Endothelial cell (in vitro differentiated cells): ENCODE measurements at regions not wholly inside any gene's neighbourhood (a gene's known extent, or its start where the extent isn't known, plus 50 kb on each side); places are given as distances from the start of the nearest gene placed in this dataset.

Experiments used
- DNase-seq: peaks from one replicate; pipeline ENCODE4 v3.0.0; 2021; ENCODE audit warnings: low spot score
- H3K27ac Mint-ChIP-seq: one replicate; pipeline ENCODE4 v1.8.0; 2021; ENCODE audit warnings: mixed read lengths, inconsistent platforms; ENCODE audit not compliant: unreplicated experiment
- H3K27me3 Mint-ChIP-seq: one replicate; pipeline ENCODE4 v1.8.0; 2021; ENCODE audit warnings: mild to moderate bottlenecking, moderate library complexity, mixed read lengths, inconsistent platforms; ENCODE audit not compliant: unreplicated experiment
- H3K36me3 Mint-ChIP-seq: one replicate; pipeline ENCODE4 v1.8.0; 2021; ENCODE audit warnings: mild to moderate bottlenecking, low read depth, mixed read lengths, inconsistent platforms; ENCODE audit not compliant: unreplicated experiment
- H3K4me1 Mint-ChIP-seq: one replicate; pipeline ENCODE4 v1.8.0; 2021; ENCODE audit warnings: mild to moderate bottlenecking, mixed read lengths, inconsistent platforms; ENCODE audit not compliant: unreplicated experiment
- H3K4me3 Mint-ChIP-seq: one replicate; pipeline ENCODE4 v1.8.0; 2021; ENCODE audit warnings: mild to moderate bottlenecking, mixed read lengths, inconsistent platforms; ENCODE audit not compliant: unreplicated experiment
- H3K9me3 Mint-ChIP-seq: one replicate; pipeline ENCODE4 v1.8.0; 2021; ENCODE audit warnings: mixed read lengths, inconsistent platforms; ENCODE audit not compliant: unreplicated experiment
- TF ChIP-seq, protein P1 (sequence below): fragments of 200-600 bp; sonication (generic); IDR thresholded peaks from one replicate; pipeline ENCODE4 v1.5.0; 2021; ENCODE audit warnings: antibody characterized with exemption; ENCODE audit not compliant: unreplicated experiment

- no peaks in the 10 kb centered on the region for H3K4me1 Mint-ChIP-seq
Observed at GRCh38 chr13:105569816-105570215, 965.6 kb downstream of the EFNB2 start.

GRCh38 chr13:105567951-105568525 lies 967.4 kb downstream of the EFNB2 start:
- TF ChIP-seq, protein P1, sequence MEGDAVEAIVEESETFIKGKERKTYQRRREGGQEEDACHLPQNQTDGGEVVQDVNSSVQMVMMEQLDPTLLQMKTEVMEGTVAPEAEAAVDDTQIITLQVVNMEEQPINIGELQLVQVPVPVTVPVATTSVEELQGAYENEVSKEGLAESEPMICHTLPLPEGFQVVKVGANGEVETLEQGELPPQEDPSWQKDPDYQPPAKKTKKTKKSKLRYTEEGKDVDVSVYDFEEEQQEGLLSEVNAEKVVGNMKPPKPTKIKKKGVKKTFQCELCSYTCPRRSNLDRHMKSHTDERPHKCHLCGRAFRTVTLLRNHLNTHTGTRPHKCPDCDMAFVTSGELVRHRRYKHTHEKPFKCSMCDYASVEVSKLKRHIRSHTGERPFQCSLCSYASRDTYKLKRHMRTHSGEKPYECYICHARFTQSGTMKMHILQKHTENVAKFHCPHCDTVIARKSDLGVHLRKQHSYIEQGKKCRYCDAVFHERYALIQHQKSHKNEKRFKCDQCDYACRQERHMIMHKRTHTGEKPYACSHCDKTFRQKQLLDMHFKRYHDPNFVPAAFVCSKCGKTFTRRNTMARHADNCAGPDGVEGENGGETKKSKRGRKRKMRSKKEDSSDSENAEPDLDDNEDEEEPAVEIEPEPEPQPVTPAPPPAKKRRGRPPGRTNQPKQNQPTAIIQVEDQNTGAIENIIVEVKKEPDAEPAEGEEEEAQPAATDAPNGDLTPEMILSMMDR = no peak
- Mint-ChIP-seq H3K4me1 (no peaks in the 10 kb centered on the region), H3K27ac (no peak overlapping the region), H3K36me3 (no peaks in the 10 kb centered on the region), H3K9me3 (no peaks in the 10 kb centered on the region), H3K27me3 (no peaks in the 10 kb centered on the region), H3K4me3 (no peak overlapping the region)
- DNase-seq = no peak

More at GRCh38 chr13:105569816-105570215, 965.6 kb downstream of the EFNB2 start:
- no peaks in the 10 kb centered on the region for H3K9me3 Mint-ChIP-seq
- H3K4me3 Mint-ChIP-seq = no peak overlapping the region
- H3K27me3 Mint-ChIP-seq = no peaks in the 10 kb centered on the region
- no peak overlapping the region for H3K27ac Mint-ChIP-seq
- DNase-seq = no peak
- H3K36me3 Mint-ChIP-seq = no peaks in the 10 kb centered on the region
- TF ChIP-seq, protein P1 = no peak

GRCh38 chr13:105565136-105565727 lies 970.2 kb downstream of the EFNB2 start:
- H3K4me3 Mint-ChIP-seq = no peak overlapping the region
- TF ChIP-seq, protein P1 = no peak
- H3K27ac Mint-ChIP-seq = no peak overlapping the region
- H3K36me3 Mint-ChIP-seq = no peaks in the 10 kb centered on the region
- no peak for DNase-seq
- H3K9me3 Mint-ChIP-seq = no peaks in the 10 kb centered on the region
- H3K27me3 Mint-ChIP-seq = peaks cover 2% of the 10 kb centered on the region
- no peaks in the 10 kb centered on the region for H3K4me1 Mint-ChIP-seq

GRCh38 chr13:105552078-105552477 lies 983.4 kb downstream of the EFNB2 start:
- H3K36me3 Mint-ChIP-seq = no peaks in the 10 kb centered on the region
- DNase-seq = no peak
- no peaks in the 10 kb centered on the region for H3K27me3 Mint-ChIP-seq
- TF ChIP-seq, protein P1 = no peak
- H3K9me3 Mint-ChIP-seq = no peaks in the 10 kb centered on the region
- H3K4me1 Mint-ChIP-seq = no peaks in the 10 kb centered on the region
- H3K4me3 Mint-ChIP-seq = no peak overlapping the region
- no peak overlapping the region for H3K27ac Mint-ChIP-seq

DNA sequence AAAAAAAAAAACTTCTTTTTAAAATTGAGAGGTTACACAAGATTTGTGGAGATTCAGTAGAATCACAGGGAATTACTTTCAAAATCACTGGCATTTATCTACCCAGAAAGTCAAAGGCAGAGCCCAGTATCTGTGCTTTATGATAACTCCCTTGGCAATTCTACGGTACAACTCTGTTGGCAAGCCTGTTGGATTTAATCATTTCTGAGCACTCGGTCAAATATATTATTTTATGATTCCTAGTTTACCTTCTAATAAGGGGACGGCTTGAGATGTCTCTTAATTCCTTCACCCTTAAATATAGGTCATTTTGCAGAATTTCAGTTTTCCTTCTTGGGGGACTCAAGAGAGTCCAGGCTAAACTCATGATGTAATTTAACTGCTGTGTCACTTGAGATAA lies 987.6 kb downstream of the EFNB2 start:
- no peaks in the 10 kb centered on the region for H3K9me3 Mint-ChIP-seq
- H3K4me3 Mint-ChIP-seq = no peak overlapping the region
- H3K27me3 Mint-ChIP-seq = no peaks in the 10 kb centered on the region
- TF ChIP-seq, protein P1 = no peak
- H3K36me3 Mint-ChIP-seq = no peaks in the 10 kb centered on the region
- no peaks in the 10 kb centered on the region for H3K4me1 Mint-ChIP-seq
- H3K27ac Mint-ChIP-seq = no peak overlapping the region
- no peak for DNase-seq
